GM23338 (cell line): ENCODE measurements at regions not wholly inside any gene's neighbourhood (a gene's known extent, or its start where the extent isn't known, plus 50 kb on each side); places are given as distances from the start of the nearest gene placed in this dataset.

Experiments
- ATAC-seq: fragments of 200-7000 bp; cut with Tn5 transposase; 3 replicates; pipeline ENCODE4 v1.9.1; 2020
- DNase-seq: peaks from one replicate; pipeline ENCODE4 v3.0.0-alpha.2; 2015; ENCODE audit warnings: low spot score
- H2AFZ ChIP-seq: fragments of 200-600 bp; sonication (generic); 2 replicates; pipeline ENCODE4 v1.8.0; 2016; ENCODE audit warnings: antibody characterized with exemption, mild to moderate bottlenecking, moderate library complexity
- H3F3A ChIP-seq: fragments of 200-600 bp; sonication (generic); replicated peaks from 2 replicates; pipeline ENCODE4 v1.8.0; 2017; ENCODE audit warnings: antibody characterized with exemption, mixed run types, low read depth
- H3K27ac ChIP-seq: fragments of 200-600 bp; sonication (generic); 2 replicates; pipeline ENCODE4 v1.6.1; 2016; ENCODE audit warnings: low read depth
- H3K27me3 ChIP-seq: fragments of 200-600 bp; sonication (generic); 2 replicates; pipeline ENCODE4 v1.8.0; 2016; ENCODE audit warnings: mild to moderate bottlenecking, mixed run types, moderate library complexity; ENCODE audit not compliant: insufficient read depth
- H3K36me3 ChIP-seq: fragments of 200-600 bp; sonication (generic); 2 replicates; pipeline ENCODE4 v1.8.0; 2016; ENCODE audit warnings: mild to moderate bottlenecking; ENCODE audit not compliant: insufficient read depth
- H3K4me1 ChIP-seq: fragments of 200-600 bp; sonication (generic); 2 replicates; pipeline ENCODE4 v1.8.0; 2016; ENCODE audit warnings: mild to moderate bottlenecking, moderate library complexity; ENCODE audit not compliant: insufficient read depth
- H3K4me2 ChIP-seq: fragments of 200-600 bp; sonication (generic); 2 replicates; pipeline ENCODE4 v1.7.1; 2017; ENCODE audit warnings: mixed run types
- H3K4me3 ChIP-seq: fragments of 200-600 bp; sonication (generic); 2 replicates; pipeline ENCODE4 v1.6.1; 2016; ENCODE audit warnings: mixed run types
- H3K79me2 ChIP-seq: fragments of 200-600 bp; sonication (generic); replicated peaks from 2 replicates; pipeline ENCODE4 v1.8.0; 2017; ENCODE audit warnings: mild to moderate bottlenecking; ENCODE audit not compliant: insufficient read depth
- H3K9me2 ChIP-seq: fragments of 200-600 bp; sonication (generic); 2 replicates; pipeline ENCODE4 v1.8.0; 2017; ENCODE audit not compliant: insufficient read depth
- H4K20me1 ChIP-seq: fragments of 200-600 bp; sonication (generic); replicated peaks from 2 replicates; pipeline ENCODE4 v1.8.0; 2017; ENCODE audit warnings: mild to moderate bottlenecking; ENCODE audit not compliant: insufficient read depth
- H3K27ac Mint-ChIP-seq: 2 replicates; pipeline ENCODE4 v1.8.0; 2020; ENCODE audit warnings: inconsistent platforms, mild to moderate bottlenecking, moderate library complexity, mixed read lengths
- H3K27me3 Mint-ChIP-seq: 3 replicates; pipeline ENCODE4 v1.8.0; 2022; ENCODE audit warnings: low read depth, mild to moderate bottlenecking, moderate library complexity, mixed read lengths, inconsistent platforms; ENCODE audit not compliant: insufficient read depth, poor library complexity
- H3K36me3 Mint-ChIP-seq: 3 replicates; pipeline ENCODE4 v1.8.0; 2021; ENCODE audit warnings: low read depth, mild to moderate bottlenecking, inconsistent platforms, moderate library complexity, mixed read lengths
- H3K4me1 Mint-ChIP-seq: 3 replicates; pipeline ENCODE4 v1.8.0; 2020; ENCODE audit warnings: mild to moderate bottlenecking, inconsistent platforms, mixed read lengths
- H3K4me3 Mint-ChIP-seq: 3 replicates; pipeline ENCODE4 v1.8.0; 2021; ENCODE audit warnings: moderate library complexity, mild to moderate bottlenecking, inconsistent platforms, mixed read lengths
- H3K9me3 Mint-ChIP-seq: 3 replicates; pipeline ENCODE4 v1.8.0; 2020; ENCODE audit warnings: moderate library complexity, mild to moderate bottlenecking, inconsistent platforms, mixed read lengths
- CREB1 ChIP-seq: fragments of 250-450 bp; sonication (Bioruptor Pico); IDR thresholded peaks from 2 replicates; pipeline ENCODE4 v1.5.0; 2020; ENCODE audit warnings: low read depth, mild to moderate bottlenecking, moderate library complexity
- EZH2 ChIP-seq: fragments of 200-600 bp; sonication (generic); IDR thresholded peaks from one replicate; pipeline ENCODE4 v1.8.0; 2017; ENCODE audit warnings: antibody characterized with exemption, mild to moderate bottlenecking, low read depth; ENCODE audit not compliant: unreplicated experiment
- EZH2phosphoT487 ChIP-seq: fragments of 200-600 bp; sonication (generic); IDR thresholded peaks from one replicate; pipeline ENCODE4 v1.8.1; 2018; ENCODE audit warnings: antibody characterized with exemption; ENCODE audit not compliant: unreplicated experiment
- JUNB ChIP-seq: IDR thresholded peaks from one replicate; pipeline ENCODE4 v1.6.1; 2016; ENCODE audit warnings: antibody characterized with exemption; ENCODE audit not compliant: unreplicated experiment
- NANOG ChIP-seq: IDR thresholded peaks from 2 replicates; pipeline ENCODE4 v1.6.1; 2016; ENCODE audit warnings: antibody characterized with exemption, borderline replicate concordance
- POLR2AphosphoS5 ChIP-seq: IDR thresholded peaks from 2 replicates; pipeline ENCODE4 v1.6.1; 2016; ENCODE audit warnings: antibody characterized with exemption, low read depth
- STAT1 ChIP-seq: IDR thresholded peaks from one replicate; pipeline ENCODE4 v1.6.1; 2016; ENCODE audit warnings: antibody characterized with exemption; ENCODE audit not compliant: unreplicated experiment
- ZNF114 ChIP-seq: fragments of 250-450 bp; sonication (Bioruptor Pico); IDR thresholded peaks from 2 replicates; pipeline ENCODE4 v1.5.0; 2020; ENCODE audit warnings: mild to moderate bottlenecking, moderate library complexity
- ZNF331 ChIP-seq: fragments of 250-450 bp; sonication (Bioruptor Pico); IDR thresholded peaks from 2 replicates; pipeline ENCODE4 v1.5.0; 2020; ENCODE audit warnings: low read depth, mild to moderate bottlenecking, moderate library complexity
- TF ChIP-seq, protein P1 (sequence below): IDR thresholded peaks from 2 replicates; pipeline ENCODE4 v1.6.1; 2016; ENCODE audit warnings: antibody characterized with exemption
- TF ChIP-seq, protein P2 (sequence below): IDR thresholded peaks from one replicate; pipeline ENCODE4 v1.6.1; 2018; ENCODE audit warnings: antibody characterized with exemption; ENCODE audit not compliant: unreplicated experiment
- TF ChIP-seq, protein P3 (sequence below): fragments of 250-450 bp; sonication (Bioruptor Pico); IDR thresholded peaks from 2 replicates; pipeline ENCODE4 v1.5.0; 2020; ENCODE audit warnings: mild to moderate bottlenecking, moderate library complexity
- TF ChIP-seq, protein P4 (sequence below), 2 experiments: fragments of 200-600 bp in 1 of 2; sonication (generic) in 1 of 2; conservative IDR thresholded peaks; 2 replicates each; pipeline versions ENCODE4 v1.5.1 to v1.6.1; 2016 to 2017; ENCODE audit warnings: antibody characterized with exemption in 2 of 2, low read depth in 2 of 2, mild to moderate bottlenecking in 2 of 2, moderate library complexity in 1 of 2

DNA sequence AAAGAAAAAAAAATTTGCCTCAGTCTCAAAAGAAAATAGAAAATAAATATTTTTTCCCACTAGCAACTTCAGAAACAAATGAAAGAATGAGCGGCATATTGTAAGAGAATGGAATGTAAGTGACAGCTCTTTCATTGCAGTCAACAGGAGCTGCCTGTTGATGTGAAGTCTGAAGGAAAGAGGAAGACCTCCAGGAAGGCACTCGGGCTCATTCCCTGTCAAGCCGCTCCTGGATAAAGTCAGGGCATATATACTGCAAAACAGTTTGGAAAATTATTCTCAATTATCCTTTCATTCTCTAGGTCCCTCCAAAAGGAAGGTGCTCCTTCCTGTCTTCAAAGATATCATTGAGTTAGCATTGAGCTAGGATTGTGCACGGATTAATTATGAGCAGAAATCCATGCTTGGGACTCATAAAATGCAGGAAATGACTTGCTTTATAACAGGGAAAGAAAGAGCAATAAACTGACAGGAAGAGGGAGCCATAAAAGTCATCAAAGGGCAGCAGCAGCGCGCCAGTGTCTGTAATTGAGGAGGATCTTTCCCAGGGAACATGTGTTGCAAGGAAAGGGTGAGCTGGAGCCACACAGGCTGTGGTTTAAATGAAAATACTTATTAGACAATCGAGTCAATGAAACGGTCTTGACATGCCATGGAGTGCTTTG lies 218.2 kb downstream of the C6orf118 start:
- H3K4me3 Mint-ChIP-seq = no peak overlapping the region
- Histone ChIP-seq H3K36me3 (0 out of 2 replicates have a peak, but pooled peaks cover 3% of the 10 kb centered on the region), H3K4me3 (no peak overlapping the region), H3K9me2 (0 out of 2 replicates have a peak, but pooled peaks cover 5% of the 10 kb centered on the region), H4K20me1 (no peaks in the 10 kb centered on the region), H2AFZ (no peak overlapping the region), H3F3A (no peaks in the 10 kb centered on the region), H3K4me2 (no peak overlapping the region), H3K27me3 (no peaks in the 10 kb centered on the region), H3K79me2 (no peaks in the 10 kb centered on the region), H3K4me1 (no peaks in the 10 kb centered on the region), H3K27ac (no peak overlapping the region)
- no peaks in the 10 kb centered on the region for H3K4me1 Mint-ChIP-seq
- no peak for ATAC-seq
- H3K36me3 Mint-ChIP-seq = peaks cover 36% of the 10 kb centered on the region
- H3K27ac Mint-ChIP-seq = no peak overlapping the region
- peaks cover 57% of the 10 kb centered on the region for H3K9me3 Mint-ChIP-seq
- no peak for DNase-seq
- TF ChIP-seq NANOG = no peak
- TF ChIP-seq, protein P1, sequence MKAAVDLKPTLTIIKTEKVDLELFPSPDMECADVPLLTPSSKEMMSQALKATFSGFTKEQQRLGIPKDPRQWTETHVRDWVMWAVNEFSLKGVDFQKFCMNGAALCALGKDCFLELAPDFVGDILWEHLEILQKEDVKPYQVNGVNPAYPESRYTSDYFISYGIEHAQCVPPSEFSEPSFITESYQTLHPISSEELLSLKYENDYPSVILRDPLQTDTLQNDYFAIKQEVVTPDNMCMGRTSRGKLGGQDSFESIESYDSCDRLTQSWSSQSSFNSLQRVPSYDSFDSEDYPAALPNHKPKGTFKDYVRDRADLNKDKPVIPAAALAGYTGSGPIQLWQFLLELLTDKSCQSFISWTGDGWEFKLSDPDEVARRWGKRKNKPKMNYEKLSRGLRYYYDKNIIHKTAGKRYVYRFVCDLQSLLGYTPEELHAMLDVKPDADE = no peak
- TF ChIP-seq EZH2phosphoT487 = no peak
- TF ChIP-seq CREB1 (CRISPR knock-in tag) = no peak
- TF ChIP-seq POLR2AphosphoS5 = no peak
- TF ChIP-seq, protein P2, sequence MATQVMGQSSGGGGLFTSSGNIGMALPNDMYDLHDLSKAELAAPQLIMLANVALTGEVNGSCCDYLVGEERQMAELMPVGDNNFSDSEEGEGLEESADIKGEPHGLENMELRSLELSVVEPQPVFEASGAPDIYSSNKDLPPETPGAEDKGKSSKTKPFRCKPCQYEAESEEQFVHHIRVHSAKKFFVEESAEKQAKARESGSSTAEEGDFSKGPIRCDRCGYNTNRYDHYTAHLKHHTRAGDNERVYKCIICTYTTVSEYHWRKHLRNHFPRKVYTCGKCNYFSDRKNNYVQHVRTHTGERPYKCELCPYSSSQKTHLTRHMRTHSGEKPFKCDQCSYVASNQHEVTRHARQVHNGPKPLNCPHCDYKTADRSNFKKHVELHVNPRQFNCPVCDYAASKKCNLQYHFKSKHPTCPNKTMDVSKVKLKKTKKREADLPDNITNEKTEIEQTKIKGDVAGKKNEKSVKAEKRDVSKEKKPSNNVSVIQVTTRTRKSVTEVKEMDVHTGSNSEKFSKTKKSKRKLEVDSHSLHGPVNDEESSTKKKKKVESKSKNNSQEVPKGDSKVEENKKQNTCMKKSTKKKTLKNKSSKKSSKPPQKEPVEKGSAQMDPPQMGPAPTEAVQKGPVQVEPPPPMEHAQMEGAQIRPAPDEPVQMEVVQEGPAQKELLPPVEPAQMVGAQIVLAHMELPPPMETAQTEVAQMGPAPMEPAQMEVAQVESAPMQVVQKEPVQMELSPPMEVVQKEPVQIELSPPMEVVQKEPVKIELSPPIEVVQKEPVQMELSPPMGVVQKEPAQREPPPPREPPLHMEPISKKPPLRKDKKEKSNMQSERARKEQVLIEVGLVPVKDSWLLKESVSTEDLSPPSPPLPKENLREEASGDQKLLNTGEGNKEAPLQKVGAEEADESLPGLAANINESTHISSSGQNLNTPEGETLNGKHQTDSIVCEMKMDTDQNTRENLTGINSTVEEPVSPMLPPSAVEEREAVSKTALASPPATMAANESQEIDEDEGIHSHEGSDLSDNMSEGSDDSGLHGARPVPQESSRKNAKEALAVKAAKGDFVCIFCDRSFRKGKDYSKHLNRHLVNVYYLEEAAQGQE = no peak
- TF ChIP-seq, protein P3, sequence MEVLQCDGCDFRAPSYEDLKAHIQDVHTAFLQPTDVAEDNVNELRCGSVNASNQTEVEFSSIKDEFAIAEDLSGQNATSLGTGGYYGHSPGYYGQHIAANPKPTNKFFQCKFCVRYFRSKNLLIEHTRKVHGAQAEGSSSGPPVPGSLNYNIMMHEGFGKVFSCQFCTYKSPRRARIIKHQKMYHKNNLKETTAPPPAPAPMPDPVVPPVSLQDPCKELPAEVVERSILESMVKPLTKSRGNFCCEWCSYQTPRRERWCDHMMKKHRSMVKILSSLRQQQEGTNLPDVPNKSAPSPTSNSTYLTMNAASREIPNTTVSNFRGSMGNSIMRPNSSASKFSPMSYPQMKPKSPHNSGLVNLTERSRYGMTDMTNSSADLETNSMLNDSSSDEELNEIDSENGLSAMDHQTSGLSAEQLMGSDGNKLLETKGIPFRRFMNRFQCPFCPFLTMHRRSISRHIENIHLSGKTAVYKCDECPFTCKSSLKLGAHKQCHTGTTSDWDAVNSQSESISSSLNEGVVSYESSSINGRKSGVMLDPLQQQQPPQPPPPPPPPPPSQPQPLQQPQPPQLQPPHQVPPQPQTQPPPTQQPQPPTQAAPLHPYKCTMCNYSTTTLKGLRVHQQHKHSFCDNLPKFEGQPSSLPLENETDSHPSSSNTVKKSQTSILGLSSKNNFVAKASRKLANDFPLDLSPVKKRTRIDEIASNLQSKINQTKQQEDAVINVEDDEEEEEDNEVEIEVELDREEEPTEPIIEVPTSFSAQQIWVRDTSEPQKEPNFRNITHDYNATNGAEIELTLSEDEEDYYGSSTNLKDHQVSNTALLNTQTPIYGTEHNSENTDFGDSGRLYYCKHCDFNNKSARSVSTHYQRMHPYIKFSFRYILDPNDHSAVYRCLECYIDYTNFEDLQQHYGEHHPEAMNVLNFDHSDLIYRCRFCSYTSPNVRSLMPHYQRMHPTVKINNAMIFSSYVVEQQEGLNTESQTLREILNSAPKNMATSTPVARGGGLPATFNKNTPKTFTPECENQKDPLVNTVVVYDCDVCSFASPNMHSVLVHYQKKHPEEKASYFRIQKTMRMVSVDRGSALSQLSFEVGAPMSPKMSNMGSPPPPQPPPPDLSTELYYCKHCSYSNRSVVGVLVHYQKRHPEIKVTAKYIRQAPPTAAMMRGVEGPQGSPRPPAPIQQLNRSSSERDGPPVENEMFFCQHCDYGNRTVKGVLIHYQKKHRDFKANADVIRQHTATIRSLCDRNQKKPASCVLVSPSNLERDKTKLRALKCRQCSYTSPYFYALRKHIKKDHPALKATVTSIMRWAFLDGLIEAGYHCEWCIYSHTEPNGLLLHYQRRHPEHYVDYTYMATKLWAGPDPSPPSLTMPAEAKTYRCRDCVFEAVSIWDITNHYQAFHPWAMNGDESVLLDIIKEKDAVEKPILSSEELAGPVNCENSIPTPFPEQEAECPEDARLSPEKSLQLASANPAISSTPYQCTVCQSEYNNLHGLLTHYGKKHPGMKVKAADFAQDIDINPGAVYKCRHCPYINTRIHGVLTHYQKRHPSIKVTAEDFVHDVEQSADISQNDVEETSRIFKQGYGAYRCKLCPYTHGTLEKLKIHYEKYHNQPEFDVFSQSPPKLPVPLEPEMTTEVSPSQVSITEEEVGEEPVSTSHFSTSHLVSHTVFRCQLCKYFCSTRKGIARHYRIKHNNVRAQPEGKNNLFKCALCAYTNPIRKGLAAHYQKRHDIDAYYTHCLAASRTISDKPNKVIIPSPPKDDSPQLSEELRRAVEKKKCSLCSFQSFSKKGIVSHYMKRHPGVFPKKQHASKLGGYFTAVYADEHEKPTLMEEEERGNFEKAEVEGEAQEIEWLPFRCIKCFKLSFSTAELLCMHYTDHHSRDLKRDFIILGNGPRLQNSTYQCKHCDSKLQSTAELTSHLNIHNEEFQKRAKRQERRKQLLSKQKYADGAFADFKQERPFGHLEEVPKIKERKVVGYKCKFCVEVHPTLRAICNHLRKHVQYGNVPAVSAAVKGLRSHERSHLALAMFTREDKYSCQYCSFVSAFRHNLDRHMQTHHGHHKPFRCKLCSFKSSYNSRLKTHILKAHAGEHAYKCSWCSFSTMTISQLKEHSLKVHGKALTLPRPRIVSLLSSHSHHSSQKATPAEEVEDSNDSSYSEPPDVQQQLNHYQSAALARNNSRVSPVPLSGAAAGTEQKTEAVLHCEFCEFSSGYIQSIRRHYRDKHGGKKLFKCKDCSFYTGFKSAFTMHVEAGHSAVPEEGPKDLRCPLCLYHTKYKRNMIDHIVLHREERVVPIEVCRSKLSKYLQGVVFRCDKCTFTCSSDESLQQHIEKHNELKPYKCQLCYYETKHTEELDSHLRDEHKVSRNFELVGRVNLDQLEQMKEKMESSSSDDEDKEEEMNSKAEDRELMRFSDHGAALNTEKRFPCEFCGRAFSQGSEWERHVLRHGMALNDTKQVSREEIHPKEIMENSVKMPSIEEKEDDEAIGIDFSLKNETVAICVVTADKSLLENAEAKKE = no peak
- TF ChIP-seq STAT1 = no peak
- no peak for TF ChIP-seq ZNF114 (CRISPR knock-in tag)
- no peak for TF ChIP-seq ZNF331 (CRISPR knock-in tag)
- TF ChIP-seq EZH2 = no peak
- no peak for TF ChIP-seq JUNB
- TF ChIP-seq, protein P4, sequence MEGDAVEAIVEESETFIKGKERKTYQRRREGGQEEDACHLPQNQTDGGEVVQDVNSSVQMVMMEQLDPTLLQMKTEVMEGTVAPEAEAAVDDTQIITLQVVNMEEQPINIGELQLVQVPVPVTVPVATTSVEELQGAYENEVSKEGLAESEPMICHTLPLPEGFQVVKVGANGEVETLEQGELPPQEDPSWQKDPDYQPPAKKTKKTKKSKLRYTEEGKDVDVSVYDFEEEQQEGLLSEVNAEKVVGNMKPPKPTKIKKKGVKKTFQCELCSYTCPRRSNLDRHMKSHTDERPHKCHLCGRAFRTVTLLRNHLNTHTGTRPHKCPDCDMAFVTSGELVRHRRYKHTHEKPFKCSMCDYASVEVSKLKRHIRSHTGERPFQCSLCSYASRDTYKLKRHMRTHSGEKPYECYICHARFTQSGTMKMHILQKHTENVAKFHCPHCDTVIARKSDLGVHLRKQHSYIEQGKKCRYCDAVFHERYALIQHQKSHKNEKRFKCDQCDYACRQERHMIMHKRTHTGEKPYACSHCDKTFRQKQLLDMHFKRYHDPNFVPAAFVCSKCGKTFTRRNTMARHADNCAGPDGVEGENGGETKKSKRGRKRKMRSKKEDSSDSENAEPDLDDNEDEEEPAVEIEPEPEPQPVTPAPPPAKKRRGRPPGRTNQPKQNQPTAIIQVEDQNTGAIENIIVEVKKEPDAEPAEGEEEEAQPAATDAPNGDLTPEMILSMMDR (conservative IDR thresholded peaks at IDR 0.05; ENCODE audit: low read depth in 2 of 2) = no peak
- H3K27me3 Mint-ChIP-seq = peaks cover under 1% of the 10 kb centered on the region
